RKO (cell line): ENCODE measurements at regions not wholly inside any gene's neighbourhood (a gene's known extent, or its start where the extent isn't known, plus 50 kb on each side); places are given as distances from the start of the nearest gene placed in this dataset.

Source experiments
- DNase-seq: peaks from one replicate; pipeline ENCODE4 v3.0.0-alpha.2; 2016; ENCODE audit warnings: low spot score

DNA sequence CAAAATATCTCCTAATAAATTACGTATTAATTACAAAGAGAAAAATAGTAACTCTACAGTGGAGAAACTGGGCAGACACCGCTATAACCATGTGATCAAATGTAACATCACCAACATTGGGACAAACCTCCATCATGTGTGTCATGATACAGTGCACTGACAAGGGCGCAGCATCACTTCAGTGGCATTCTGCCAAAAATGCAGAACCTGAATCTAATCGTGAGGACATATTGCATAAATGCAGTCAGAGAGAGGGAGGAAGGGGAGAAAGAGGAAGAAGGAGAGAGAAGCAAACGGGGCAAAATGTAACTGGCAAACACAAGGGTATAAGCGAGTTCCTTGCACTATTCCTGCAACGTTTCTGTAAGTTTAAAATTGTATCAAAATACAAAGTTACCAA lies 74.2 kb upstream of the MARCHF10 start:
- no peak for DNase-seq

DNA sequence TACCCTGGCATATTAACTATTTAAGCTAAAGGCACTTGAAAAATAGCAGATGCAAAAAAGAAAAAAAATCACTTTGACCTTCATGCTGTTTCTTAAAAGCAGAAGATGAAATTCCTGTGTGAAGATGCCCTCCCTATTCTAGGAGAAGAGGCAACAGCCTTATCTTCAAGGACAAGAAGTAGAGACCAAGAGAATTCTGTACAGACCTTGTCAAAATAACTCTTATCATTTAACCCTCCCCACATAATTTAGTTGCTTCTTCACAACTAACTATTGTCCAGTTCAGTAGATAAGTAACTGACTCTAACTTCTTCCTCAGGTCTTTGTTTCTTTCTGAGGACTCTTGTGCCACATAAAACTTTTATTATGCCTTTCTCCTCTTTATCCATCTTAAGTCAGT lies 72.0 kb upstream of the MARCHF10 start:
- DNase-seq = no peak

DNA sequence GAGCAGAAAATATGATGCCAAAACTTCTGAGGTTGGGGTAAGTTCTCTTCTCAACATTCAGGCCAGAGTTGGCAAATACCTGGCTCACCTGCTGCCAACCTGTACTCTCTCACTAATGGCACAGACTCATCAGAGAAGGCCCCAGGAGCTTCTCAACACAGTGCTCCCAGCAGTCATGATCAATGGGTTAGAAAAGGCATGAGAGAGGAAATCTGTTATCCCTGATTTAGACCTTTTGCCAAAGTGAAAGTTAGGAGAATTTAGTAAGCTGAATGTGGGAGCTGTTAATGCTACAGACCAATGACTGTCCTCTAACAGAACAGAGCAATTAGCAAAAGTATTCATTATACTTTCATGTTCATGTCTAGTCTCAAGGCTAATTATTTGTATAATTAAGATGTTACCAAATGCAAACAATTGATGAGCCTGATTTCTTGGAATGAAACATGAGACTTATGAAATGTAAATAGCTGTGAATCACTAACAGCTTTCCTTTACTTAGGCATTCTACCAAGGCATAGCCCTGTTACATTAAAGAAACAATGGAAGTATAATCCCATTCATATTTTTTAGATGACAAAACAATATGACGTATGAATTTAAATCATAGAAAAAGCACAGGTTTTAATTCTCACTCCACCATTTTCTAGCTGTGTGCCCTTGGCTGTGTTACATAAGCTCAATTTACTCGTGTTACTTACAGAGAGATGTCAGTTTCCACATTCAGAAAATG lies 68.7 kb upstream of the MARCHF10 start:
- no peak for DNase-seq

- no peak for DNase-seq
Observed at GRCh38 chr17:62876063-62876462, 67.9 kb upstream of the MARCHF10 start.

DNA sequence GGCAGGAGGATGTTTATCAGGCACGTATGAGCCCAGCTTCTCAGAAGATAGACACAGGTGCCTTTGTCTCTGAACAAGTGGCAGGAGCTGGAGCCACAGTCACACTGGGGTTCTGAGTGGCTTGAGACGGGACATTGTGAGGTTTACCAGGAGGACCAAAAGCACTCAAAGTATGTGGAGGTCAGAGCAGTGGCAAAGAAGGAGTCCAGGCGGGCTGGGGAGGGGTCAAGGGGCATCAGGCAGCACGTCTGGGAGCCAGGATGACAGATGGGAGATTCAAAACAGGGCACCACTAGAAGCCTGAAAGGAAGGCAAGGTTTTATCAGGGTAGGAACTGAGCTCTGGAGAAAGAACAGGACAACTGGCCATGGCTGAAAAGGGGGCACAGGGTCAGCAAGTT lies 67.2 kb upstream of the MARCHF10 start:
- DNase-seq = no peak

- no peak for DNase-seq
Observed at GRCh38 chr17:62871291-62871690, 63.2 kb upstream of the MARCHF10 start.

DNA sequence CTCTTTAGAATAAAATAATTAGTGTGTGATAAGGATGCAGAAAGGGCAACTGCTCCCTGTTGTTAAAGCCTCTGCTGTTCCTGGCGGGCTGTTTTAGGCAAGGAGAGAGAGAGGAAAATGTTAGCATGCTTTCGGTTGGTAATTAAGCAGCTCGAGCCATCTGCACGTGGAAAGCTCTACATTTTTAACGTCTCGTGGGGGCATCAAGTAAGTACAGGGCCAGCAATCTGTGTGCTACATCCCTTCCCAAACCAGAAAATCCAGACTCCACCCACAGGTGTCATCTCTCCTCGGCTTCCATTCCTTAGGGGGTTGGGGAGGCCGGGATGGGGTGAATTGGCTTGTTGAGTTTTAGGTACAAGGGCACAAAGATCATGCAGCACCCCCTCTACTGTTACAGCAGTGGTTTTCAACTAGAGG lies 62.4 kb upstream of the MARCHF10 start:
- DNase-seq = no peak

GRCh38 chr17:62870030-62870541 lies 62.0 kb upstream of the MARCHF10 start:
- no peak for DNase-seq

DNA sequence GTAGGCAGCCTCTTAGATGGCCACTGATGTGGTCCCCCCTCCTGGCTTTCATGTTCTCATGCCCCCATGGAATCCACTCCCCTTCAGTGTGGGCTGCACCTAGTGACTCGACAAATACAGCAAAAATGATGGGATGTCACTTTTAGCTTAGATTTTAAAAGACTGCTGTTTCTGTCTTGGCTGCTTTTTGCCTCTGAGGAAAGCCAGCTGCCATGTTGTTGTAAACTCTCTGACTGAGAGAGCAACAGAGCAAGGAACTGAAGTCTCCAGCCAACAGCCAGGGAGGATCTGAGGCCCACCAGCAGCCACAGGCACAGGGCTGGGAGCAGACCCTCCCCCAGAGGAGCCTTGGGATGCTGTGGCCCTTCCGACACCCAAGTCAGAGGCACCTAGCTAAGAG lies 60.6 kb upstream of the MARCHF10 start:
- no peak for DNase-seq

DNA sequence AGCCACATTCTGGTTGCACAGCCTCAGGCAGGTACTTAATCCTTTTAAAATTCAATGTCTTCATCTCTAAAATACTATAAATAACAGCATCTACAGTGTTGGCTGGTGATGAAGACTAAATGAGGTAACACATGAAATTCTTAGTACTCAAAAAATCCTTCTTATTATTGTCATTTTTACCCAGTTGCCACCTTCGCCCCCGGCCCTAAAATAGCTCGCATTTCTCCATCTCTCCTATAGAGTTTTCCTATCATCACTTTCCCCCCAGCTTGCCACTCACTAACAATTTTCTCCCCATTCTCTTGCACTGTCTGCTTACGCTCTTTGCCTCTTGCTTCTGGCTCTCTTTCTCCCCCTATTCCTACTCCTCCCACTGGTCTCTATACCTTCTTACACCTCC lies 59.9 kb upstream of the MARCHF10 start:
- no peak for DNase-seq

GRCh38 chr17:62867303-62867702 lies 59.2 kb upstream of the MARCHF10 start:
- no peak for DNase-seq

- DNase-seq = no peak
Observed at GRCh38 chr17:62866471-62866870, 58.4 kb upstream of the MARCHF10 start.

GRCh38 chr17:62865586-62865985 lies 57.5 kb upstream of the MARCHF10 start:
- no peak for DNase-seq

DNA sequence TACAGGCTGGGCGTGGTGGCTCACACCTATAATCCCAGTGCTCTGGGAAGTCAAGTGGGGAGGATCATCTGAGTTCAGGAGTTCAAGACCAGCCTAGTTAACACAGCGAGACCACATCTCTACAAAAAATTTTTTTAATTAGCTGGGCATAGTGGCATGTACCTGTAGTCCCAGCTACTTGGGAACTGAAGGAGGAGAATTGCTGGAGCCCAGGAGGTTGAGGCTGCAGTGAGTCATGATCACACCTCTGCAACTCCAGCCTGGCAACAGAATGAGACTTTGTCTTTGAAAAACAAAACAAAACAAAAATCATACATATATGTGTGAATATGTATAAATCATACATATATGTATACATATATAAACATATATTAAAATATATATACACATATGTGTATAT lies 54.1 kb upstream of the MARCHF10 start:
- no peak for DNase-seq

DNA sequence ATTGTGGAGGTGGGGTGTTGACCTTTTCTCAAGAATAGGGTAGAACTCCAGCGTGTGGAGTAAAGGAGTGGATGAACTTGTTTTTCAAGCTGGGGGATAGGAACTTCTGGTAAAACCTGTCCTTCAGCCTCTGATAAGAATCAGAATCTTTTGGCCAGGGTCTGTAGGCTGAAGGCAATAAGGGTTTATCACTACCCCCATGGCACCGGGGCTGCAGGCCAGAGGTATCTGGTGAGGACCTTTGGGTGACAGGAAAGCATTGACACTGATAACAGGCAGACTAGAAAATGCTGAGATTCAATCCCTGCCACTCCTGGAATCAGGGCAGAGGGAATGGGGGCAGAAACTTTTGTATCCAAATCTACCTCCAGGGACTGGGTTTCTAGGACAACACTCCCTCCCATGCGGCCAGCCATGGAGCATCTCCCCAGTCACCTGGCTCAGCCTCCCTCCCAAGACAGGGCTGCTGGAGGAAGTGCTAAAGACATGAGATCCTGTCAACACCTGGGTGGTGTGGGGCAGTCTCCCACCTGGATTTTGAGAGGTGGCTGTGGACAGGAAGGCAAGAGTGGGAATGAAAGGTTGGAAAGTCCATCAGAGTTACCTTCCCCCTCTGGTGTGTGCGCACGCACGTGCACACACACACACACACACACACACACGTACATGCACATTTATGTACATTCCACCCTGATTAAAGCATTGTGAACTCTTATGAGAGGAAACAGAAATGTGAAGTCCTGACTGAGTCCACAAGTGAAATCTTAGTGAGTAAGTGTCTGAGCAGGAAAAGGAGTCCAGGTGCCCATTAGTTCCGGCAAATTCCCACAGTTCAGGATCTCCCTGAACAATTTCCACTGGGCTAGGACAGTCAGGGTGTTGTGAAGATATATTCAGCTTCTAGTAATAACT lies 53.1 kb upstream of the MARCHF10 start:
- DNase-seq = no peak

DNA sequence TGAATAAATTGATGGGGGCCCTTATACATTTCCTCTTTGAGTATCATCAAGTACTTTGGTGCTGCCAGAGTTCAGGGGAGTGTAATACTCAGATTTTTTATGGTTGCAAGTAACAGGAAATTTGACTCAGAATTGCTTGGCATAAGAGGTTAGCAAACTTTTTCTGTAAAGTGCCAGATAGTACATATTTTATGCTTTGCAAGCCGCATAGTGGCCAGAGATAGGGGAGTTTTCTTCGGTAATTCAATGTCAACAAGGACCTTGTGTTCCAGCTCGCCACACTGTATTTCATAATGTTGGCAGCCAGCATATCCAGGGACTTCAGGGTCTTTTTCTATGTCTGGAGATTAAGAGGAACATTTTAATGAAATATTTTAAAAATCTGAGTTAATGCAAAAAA lies 51.0 kb upstream of the MARCHF10 start:
- no peak for DNase-seq
